ENCODE measurements at regions not wholly inside any gene's neighbourhood (a gene's known extent, or its start where the extent isn't known, plus 50 kb on each side); places are given as distances from the start of the nearest gene placed in this dataset.
"Not testable (repeated sequence)": the region's sequence is repeated elsewhere in the genome, so short reads cannot be mapped to it uniquely, and the experiment has no call there.

GRCh38 chr1:120465900-120466299 lies 51.1 kb downstream of the NBPF8 start:
- DNase-seq (ENCODE audit: low read depth in 3 of 3, low spot score in 2 of 3), result not testable (repeated sequence)

- DNase-seq (ENCODE audit: low read depth in 3 of 3, low spot score in 2 of 3), result not testable (repeated sequence)
These were observed 62.8 kb downstream of the NBPF8 start for GRCh38 chr1:120477663-120478062.

GRCh38 chr1:120478400-120478799 lies 63.6 kb downstream of the NBPF8 start:
- not testable (repeated sequence) for DNase-seq (ENCODE audit: low read depth in 3 of 3, low spot score in 2 of 3)

GRCh38 chr1:120487542-120487941 lies 72.7 kb downstream of the NBPF8 start:
- DNase-seq (ENCODE audit: low read depth in 3 of 3, low spot score in 2 of 3), result not testable (repeated sequence)

- not testable (repeated sequence) for DNase-seq (ENCODE audit: low read depth in 3 of 3, low spot score in 2 of 3)
These were observed 74.4 kb downstream of the NBPF8 start for GRCh38 chr1:120489217-120489616.

- not testable (repeated sequence) for DNase-seq (ENCODE audit: low read depth in 3 of 3, low spot score in 2 of 3)
These were observed 82.3 kb downstream of the NBPF8 start for GRCh38 chr1:120497145-120497544.

- DNase-seq (ENCODE audit: low read depth in 3 of 3, low spot score in 2 of 3), result not testable (repeated sequence)
These were observed 88.4 kb downstream of the NBPF8 start for GRCh38 chr1:120503284-120503683.

GRCh38 chr1:120506352-120506751 lies 91.5 kb downstream of the NBPF8 start:
- not testable (repeated sequence) for DNase-seq (ENCODE audit: low read depth in 3 of 3, low spot score in 2 of 3)

GRCh38 chr1:120508351-120508750 lies 93.5 kb downstream of the NBPF8 start:
- not testable (repeated sequence) for DNase-seq (ENCODE audit: low read depth in 3 of 3, low spot score in 2 of 3)

GRCh38 chr1:120509258-120509657 lies 94.4 kb downstream of the NBPF8 start:
- not testable (repeated sequence) for DNase-seq (ENCODE audit: low read depth in 3 of 3, low spot score in 2 of 3)

- DNase-seq (ENCODE audit: low read depth in 3 of 3, low spot score in 2 of 3), result not testable (repeated sequence)
These were observed 98.3 kb downstream of the NBPF8 start for GRCh38 chr1:120513099-120513498.

- not testable (repeated sequence) for DNase-seq (ENCODE audit: low read depth in 3 of 3, low spot score in 2 of 3)
These were observed 98.7 kb downstream of the NBPF8 start for GRCh38 chr1:120513531-120513930.

- DNase-seq (ENCODE audit: low read depth in 3 of 3, low spot score in 2 of 3), result not testable (repeated sequence)
These were observed 104.4 kb downstream of the NBPF8 start for GRCh38 chr1:120519196-120519595.

GRCh38 chr1:120524416-120524815 lies 109.6 kb downstream of the NBPF8 start:
- DNase-seq (ENCODE audit: low read depth in 3 of 3, low spot score in 2 of 3), result not testable (repeated sequence)

GRCh38 chr1:120525386-120525785 lies 110.6 kb downstream of the NBPF8 start:
- not testable (repeated sequence) for DNase-seq (ENCODE audit: low read depth in 3 of 3, low spot score in 2 of 3)

GRCh38 chr1:120529475-120530089 lies 114.7 kb downstream of the NBPF8 start:
- not testable (repeated sequence) for DNase-seq (ENCODE audit: low read depth in 3 of 3, low spot score in 2 of 3)

- DNase-seq (ENCODE audit: low read depth in 3 of 3, low spot score in 2 of 3), result not testable (repeated sequence)
These were observed 116.6 kb downstream of the NBPF8 start for GRCh38 chr1:120531455-120531854.

GRCh38 chr1:120534361-120535047 lies 119.7 kb downstream of the NBPF8 start:
- not testable (repeated sequence) for DNase-seq (ENCODE audit: low read depth in 3 of 3, low spot score in 2 of 3)

- not testable (repeated sequence) for DNase-seq (ENCODE audit: low read depth in 3 of 3, low spot score in 2 of 3)
These were observed 120.2 kb downstream of the NBPF8 start for GRCh38 chr1:120535052-120535451.

GRCh38 chr1:120541394-120541793 lies 126.6 kb downstream of the NBPF8 start:
- DNase-seq (ENCODE audit: low read depth in 3 of 3, low spot score in 2 of 3), result not testable (repeated sequence)

- not testable (repeated sequence) for DNase-seq (ENCODE audit: low read depth in 3 of 3, low spot score in 2 of 3)
These were observed 127.5 kb downstream of the NBPF8 start for GRCh38 chr1:120542365-120542764.

- not testable (repeated sequence) for DNase-seq (ENCODE audit: low read depth in 3 of 3, low spot score in 2 of 3)
These were observed 128.1 kb downstream of the NBPF8 start for GRCh38 chr1:120542940-120543339.
